ENCODE measurements at regions not wholly inside any gene's neighbourhood (a gene's known extent, or its start where the extent isn't known, plus 50 kb on each side); places are given as distances from the start of the nearest gene placed in this dataset.
"Not testable (repeated sequence)": the region's sequence is repeated elsewhere in the genome, so short reads cannot be mapped to it uniquely, and the experiment has no call there.

- peak; percentile 83 for DNase-seq (ENCODE audit: low spot score)
- peak; percentile 94 for FAIRE-seq
These were observed 894.8 kb upstream of the EPHA5 start for GRCh38 chr4:66564901-66565651.

GRCh38 chr4:66562276-66562806 lies 892.1 kb upstream of the EPHA5 start:
- FAIRE-seq: no peak
- DNase-seq (ENCODE audit: low spot score): no peak

- not testable (repeated sequence) for DNase-seq (ENCODE audit: low spot score); FAIRE-seq
These were observed 891.3 kb upstream of the EPHA5 start for GRCh38 chr4:66561465-66562053.

GRCh38 chr4:66558651-66559050 lies 888.4 kb upstream of the EPHA5 start:
- DNase-seq (ENCODE audit: low spot score): no peak
- FAIRE-seq: no peak

- no peak for DNase-seq (ENCODE audit: low spot score)
- FAIRE-seq: no peak
These were observed 886.5 kb upstream of the EPHA5 start for GRCh38 chr4:66556651-66557278.

GRCh38 chr4:66555301-66555700 lies 885.0 kb upstream of the EPHA5 start:
- no peak for FAIRE-seq
- DNase-seq (ENCODE audit: low spot score): no peak

GRCh38 chr4:66554826-66555225 lies 884.5 kb upstream of the EPHA5 start:
- FAIRE-seq (no peak), DNase-seq (ENCODE audit: low spot score) (no peak)

GRCh38 chr4:66545301-66545700 lies 875.0 kb upstream of the EPHA5 start:
- not testable (repeated sequence) for FAIRE-seq; DNase-seq (ENCODE audit: low spot score)

GRCh38 chr4:66544281-66544680 lies 874.0 kb upstream of the EPHA5 start:
- no peak for FAIRE-seq
- no peak for DNase-seq (ENCODE audit: low spot score)

GRCh38 chr4:66539745-66540144 lies 869.5 kb upstream of the EPHA5 start:
- no peak for DNase-seq (ENCODE audit: low spot score)
- no peak for FAIRE-seq

GRCh38 chr4:66524781-66525180 lies 854.5 kb upstream of the EPHA5 start:
- DNase-seq (ENCODE audit: low spot score) (no peak), FAIRE-seq (no peak)

GRCh38 chr4:66522244-66522643 lies 852.0 kb upstream of the EPHA5 start:
- DNase-seq (ENCODE audit: low spot score) (no peak), FAIRE-seq (no peak)

GRCh38 chr4:66516940-66517339 lies 846.7 kb upstream of the EPHA5 start:
- DNase-seq (ENCODE audit: low spot score): no peak
- FAIRE-seq: no peak

GRCh38 chr4:66506985-66507384 lies 836.7 kb upstream of the EPHA5 start:
- no peak for DNase-seq (ENCODE audit: low spot score)

GRCh38 chr4:66501997-66502396 lies 831.7 kb upstream of the EPHA5 start:
- FAIRE-seq: no peak

More at GRCh38 chr4:66506985-66507384, 836.7 kb upstream of the EPHA5 start:
- no peak for FAIRE-seq

GRCh38 chr4:66490729-66491128 lies 820.4 kb upstream of the EPHA5 start:
- FAIRE-seq (no peak), DNase-seq (ENCODE audit: low spot score) (no peak)

More at GRCh38 chr4:66501997-66502396, 831.7 kb upstream of the EPHA5 start:
- DNase-seq (ENCODE audit: low spot score): no peak

GRCh38 chr4:66489783-66490452 lies 819.6 kb upstream of the EPHA5 start:
- DNase-seq (ENCODE audit: low spot score) (peak; percentile 47), FAIRE-seq (peak; percentile 65)

GRCh38 chr4:66489370-66489769 lies 819.1 kb upstream of the EPHA5 start:
- DNase-seq (ENCODE audit: low spot score): no peak
- no peak for FAIRE-seq

- no peak for FAIRE-seq
- DNase-seq (ENCODE audit: low spot score): no peak
These were observed 815.8 kb upstream of the EPHA5 start for GRCh38 chr4:66486068-66486467.

GRCh38 chr4:66482186-66482585 lies 811.9 kb upstream of the EPHA5 start:
- DNase-seq (ENCODE audit: low spot score): no peak
- no peak for FAIRE-seq

- FAIRE-seq (no peak), DNase-seq (ENCODE audit: low spot score) (no peak)
These were observed 805.3 kb upstream of the EPHA5 start for GRCh38 chr4:66475596-66475995.

- FAIRE-seq (no peak), DNase-seq (ENCODE audit: low spot score) (no peak)
These were observed 794.8 kb upstream of the EPHA5 start for GRCh38 chr4:66465111-66465510.

Data from RCC 7860 (cell line).